Activated T-cell treated with anti-CD3 and anti-CD28 coated beads for 48 hours (primary cell): ENCODE measurements at regions not wholly inside any gene's neighbourhood (a gene's known extent, or its start where the extent isn't known, plus 50 kb on each side); places are given as distances from the start of the nearest gene placed in this dataset.
"Not testable (repeated sequence)": the region's sequence is repeated elsewhere in the genome, so short reads cannot be mapped to it uniquely, and the experiment has no call there.

Experiments used
- DNase-seq: peaks from one replicate; pipeline ENCODE4 v3.0.0-alpha.2; 2020; ENCODE audit warnings: low read depth

DNA sequence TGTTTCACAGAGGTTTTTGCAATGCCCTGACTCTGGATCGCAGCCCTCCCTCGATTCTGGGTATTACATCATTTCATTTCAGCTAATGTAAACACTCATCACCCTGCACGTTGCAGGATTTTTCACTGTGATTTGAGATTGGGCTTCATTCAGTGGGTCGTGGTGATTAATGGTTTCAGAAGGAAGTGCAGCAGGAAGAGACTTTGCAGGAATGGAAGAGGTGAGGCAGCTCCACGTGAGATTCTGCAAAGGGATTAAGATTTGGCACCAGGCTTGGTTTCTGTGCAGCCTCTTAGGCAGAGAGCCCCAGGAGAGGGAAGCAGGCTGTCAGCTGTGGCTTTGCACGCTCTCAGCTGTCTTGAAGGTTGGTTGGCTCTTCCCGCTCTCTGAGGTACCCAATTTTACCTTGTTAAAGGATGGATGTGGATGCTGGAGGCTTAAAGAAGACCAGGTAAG, 95.2 kb downstream of the PLCE1 start:
- DNase-seq: no peak

GRCh38 chr10:94091649-94092048, 97.9 kb downstream of the PLCE1 start:
- no peak for DNase-seq

- no peak for DNase-seq
Measured at GRCh38 chr10:94092848-94093247, 99.1 kb downstream of the PLCE1 start.

GRCh38 chr10:94093286-94093905, 99.7 kb downstream of the PLCE1 start:
- no peak for DNase-seq

- DNase-seq: no peak
Measured at GRCh38 chr10:94094540-94094939, 100.8 kb downstream of the PLCE1 start.

GRCh38 chr10:94097656-94098055, 103.9 kb downstream of the PLCE1 start:
- no peak for DNase-seq

DNA sequence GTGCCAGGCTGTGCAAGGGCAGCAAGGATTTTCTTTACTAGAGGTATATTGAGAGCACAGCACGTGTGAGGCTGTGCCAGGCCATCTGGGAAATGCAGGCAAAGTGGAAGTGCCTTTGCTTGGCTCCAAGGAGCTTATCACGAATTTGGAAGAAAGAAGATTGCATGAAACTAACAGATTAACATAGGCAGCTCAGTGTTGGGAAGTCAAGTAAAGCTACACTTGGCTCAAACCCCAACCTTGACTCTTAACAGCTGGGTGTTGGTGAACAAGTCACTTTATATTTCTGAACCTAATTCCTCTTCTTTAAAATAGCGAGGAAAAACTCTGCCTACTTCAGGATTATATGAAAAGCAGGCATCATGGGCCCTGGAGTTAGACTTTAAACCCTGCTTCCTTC, 105.2 kb downstream of the PLCE1 start:
- DNase-seq: no peak

GRCh38 chr10:94101894-94102293, 108.2 kb downstream of the PLCE1 start:
- no peak for DNase-seq

GRCh38 chr10:94102436-94102835, 108.7 kb downstream of the PLCE1 start:
- no peak for DNase-seq

GRCh38 chr10:94103192-94103591, 109.5 kb downstream of the PLCE1 start:
- DNase-seq: no peak

DNA sequence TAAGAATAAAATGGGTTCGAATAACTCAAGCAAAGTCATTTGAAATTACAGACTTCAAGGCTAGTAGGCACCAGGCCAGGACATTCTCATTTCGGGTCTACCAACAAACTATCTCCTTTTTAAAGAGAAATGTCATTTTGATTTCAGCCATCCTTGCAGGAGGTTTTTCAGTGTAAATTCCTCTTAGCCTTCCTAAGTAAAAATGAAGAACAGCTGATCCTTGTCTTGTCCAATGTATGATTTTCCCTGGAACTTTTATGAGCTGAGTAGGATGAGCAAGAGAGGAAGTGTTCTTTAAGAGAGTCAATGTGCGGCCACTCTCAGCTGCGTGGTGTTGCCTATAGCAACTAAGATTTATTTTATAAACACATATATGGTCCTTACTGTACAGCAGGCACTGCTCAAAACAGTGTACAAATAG, 110.1 kb downstream of the PLCE1 start:
- no peak for DNase-seq

DNA sequence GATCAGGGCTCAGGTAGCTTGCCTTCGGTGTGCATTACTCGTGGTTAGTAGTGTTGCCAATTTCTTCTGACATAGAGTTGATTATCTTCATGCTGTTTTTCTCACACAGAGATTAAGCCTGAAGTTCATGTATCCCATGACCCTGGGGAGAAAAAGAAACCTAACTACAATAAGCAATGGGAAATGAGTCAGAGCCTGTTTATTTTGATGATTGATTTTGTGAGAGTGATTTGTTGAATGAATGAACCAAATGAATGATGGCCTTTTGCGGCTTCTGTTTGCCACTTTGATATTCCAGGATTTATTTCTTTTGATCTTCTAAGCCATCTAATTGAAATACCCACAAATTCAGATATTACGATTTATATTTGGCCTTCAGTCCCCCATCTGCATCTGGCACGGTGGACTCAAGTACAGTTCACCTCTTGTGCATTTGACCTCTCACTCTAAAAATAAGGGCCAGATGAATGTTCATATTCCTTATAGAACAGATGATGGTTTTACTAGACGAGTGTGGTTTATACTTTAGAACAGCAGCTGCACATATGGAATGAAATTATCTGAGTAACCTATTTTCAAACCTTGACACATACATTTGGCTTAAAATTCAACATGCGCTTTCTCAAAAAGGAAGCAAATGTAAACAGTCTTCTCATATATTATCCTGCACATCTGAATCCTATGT, 110.7 kb downstream of the PLCE1 start:
- no peak for DNase-seq

- no peak for DNase-seq
Measured at GRCh38 chr10:94105226-94105625, 111.5 kb downstream of the PLCE1 start.

GRCh38 chr10:94107191-94107590, 113.5 kb downstream of the PLCE1 start:
- DNase-seq: no peak

- DNase-seq: no peak
Measured at GRCh38 chr10:94108200-94108599, 114.5 kb downstream of the PLCE1 start.

GRCh38 chr10:94111367-94111766, 117.6 kb downstream of the PLCE1 start:
- DNase-seq: no peak

- no peak for DNase-seq
Measured at GRCh38 chr10:94112321-94112720, 118.6 kb downstream of the PLCE1 start.

GRCh38 chr10:94115725-94116124, 122.0 kb downstream of the PLCE1 start:
- no peak for DNase-seq

GRCh38 chr10:94116848-94117247, 123.1 kb downstream of the PLCE1 start:
- DNase-seq: no peak

DNA sequence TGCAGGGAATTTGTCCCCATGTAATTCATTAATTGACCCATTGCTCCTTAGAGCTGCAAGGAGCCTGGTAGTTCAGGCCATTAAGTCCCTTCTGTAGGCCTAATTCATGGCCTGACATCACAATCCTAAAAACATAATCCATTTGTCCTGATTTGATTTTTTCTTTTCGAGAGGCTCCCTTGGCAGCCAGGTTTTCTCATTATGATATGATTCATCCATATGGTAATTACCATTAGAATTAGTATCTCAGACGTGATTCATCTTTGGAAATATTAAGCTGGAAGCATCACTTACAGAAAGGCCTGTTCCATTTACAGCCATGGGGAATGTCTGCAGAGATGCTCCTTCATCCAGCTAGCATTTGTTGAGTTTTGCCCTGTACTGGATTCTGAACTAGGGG, 128.5 kb downstream of the PLCE1 start:
- DNase-seq: no peak

DNA sequence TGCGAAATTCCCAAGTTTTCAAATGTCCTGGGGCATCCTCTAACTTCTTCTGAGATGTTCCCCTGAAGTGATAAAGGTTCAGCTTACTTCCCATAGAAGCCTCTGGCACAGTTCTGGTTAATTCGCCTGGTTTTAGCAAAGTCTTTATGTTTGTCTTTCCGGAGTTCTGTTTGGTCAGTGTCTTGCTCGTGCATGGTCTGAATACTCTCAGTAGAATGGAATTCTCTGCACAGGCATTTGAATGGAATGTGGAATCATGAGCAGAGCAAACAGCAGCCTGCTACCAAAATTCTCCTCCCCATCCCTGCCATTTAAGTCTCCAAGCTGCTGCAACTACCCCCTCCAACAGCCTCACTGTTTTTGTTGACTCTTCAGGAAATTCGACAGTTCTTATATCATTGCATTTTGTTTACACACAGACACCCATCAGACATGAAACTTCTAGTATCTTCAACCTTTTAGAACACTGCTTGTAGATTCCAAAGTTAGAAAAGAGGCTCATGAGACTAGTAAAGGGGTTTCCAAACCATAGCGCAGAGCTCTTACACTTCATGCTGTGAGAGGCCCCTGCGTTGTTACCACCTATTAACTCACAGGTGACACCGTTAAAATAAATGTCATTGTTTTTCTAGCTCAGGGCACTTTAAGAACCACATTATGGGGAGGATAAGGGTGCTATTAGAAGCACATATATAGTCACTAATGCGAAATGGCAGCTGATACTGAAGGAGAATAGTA, 129.7 kb downstream of the PLCE1 start:
- no peak for DNase-seq

DNA sequence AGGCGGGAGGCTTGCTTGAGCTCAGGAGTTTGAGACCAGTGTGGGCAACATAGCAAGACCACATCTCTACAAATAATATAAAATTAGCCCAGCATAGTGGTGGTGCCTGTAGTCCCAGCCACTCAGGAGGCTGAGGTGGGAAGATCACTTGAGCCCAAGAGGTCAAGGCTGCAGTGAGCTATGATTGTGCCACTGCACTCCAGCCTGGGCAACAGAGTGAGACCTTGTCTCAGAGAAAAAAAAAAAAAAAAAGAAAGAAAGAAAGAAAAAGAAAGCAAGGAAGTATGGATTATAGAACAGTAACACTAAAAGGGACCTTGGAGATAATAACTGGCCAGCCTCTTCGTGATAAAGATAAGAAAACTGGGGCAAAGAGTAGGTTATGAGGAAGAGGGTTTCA, 130.4 kb downstream of the PLCE1 start:
- DNase-seq: not testable (repeated sequence)

GRCh38 chr10:94125268-94125667, 131.5 kb downstream of the PLCE1 start:
- not testable (repeated sequence) for DNase-seq
